ENCODE measurements at regions not wholly inside any gene's neighbourhood (a gene's known extent, or its start where the extent isn't known, plus 50 kb on each side); places are given as distances from the start of the nearest gene placed in this dataset.

GRCh38 chr9:13942695-13943094, 371.2 kb downstream of the NFIB start:
- TF ChIP-seq GLIS3 (CRISPR knock-in tag; IDR thresholded peaks at IDR 0.05) (no peak), ZFP3 (CRISPR knock-in tag; IDR thresholded peaks at IDR 0.05) (no peak)

All from SK-N-SH treated with all-trans-retinoic acid at 6 μM for 48 hours (cell line).